HG03139 (cell line): ENCODE measurements at regions not wholly inside any gene's neighbourhood (a gene's known extent, or its start where the extent isn't known, plus 50 kb on each side); places are given as distances from the start of the nearest gene placed in this dataset.

Source experiments
- ATAC-seq: cut with Tn5 transposase; IDR thresholded peaks from one replicate; pipeline ENCODE4 v1.9.1; 2021; ENCODE audit not compliant: unreplicated experiment

- no peak for ATAC-seq
Observed at GRCh38 chr5:167602067-167602466, 689.4 kb upstream of the WWC1 start.

GRCh38 chr5:167603135-167603534, 688.3 kb upstream of the WWC1 start:
- no peak for ATAC-seq

- ATAC-seq: no peak
Observed at GRCh38 chr5:167608390-167609272, 682.8 kb upstream of the WWC1 start.

GRCh38 chr5:167614294-167615021, 677.0 kb upstream of the WWC1 start:
- no peak for ATAC-seq

DNA sequence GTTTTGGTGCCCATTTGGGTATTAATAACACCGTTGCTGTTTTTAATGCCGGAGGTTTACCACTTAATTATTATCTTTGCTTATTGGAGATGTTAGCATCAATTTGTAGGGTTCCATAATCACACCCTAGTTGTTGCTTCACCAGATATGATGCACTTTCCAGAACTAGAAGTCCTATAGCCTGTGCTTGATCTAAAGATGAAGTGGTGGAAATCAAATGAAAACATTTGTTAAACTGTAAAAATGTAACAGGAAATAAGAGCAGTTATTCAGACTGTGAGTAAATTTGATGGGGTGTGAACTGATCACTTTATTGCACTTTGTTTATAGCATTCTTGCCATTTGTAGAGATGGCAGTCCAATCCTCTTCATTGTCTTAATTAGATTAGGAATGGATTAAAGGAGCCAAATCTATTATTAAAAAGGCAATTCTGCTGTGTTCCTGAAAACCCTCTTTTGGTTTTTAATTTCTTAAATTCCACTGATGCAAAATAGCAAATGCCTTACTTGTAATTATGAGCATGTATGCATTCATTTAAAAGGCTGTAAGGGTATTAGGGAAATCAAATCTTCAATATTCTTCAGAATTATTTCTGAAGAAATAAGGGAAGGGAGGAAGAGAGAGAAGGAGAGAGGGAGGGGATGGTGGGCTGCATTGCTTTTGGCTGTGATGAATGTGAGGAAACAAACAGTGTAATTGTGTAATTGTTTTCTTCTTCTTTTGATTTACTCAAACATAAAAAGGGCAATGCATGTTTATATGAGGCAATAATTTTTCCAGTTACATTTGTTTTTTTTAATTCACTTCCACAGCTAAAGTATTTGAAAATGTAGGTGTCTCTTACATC, 675.2 kb upstream of the WWC1 start:
- ATAC-seq: no peak

DNA sequence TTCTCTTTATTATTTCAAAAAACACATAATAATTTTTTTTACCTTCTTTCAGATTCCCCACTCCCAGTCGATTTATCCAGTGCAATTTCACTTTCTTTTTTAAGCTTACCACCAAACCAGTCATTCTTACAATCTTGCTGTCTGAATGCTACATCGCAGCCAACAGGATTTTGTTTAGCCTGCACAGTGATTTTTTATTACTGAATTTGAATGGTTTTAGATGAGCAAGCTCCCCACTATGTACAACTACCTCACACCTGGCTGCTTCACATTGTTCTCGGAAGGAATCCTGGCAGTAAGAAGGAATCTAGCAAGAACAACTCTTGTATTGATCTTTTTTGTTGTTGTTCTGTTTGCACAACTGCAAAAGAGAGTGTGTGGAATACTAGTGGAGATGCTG, 668.1 kb upstream of the WWC1 start:
- no peak for ATAC-seq

DNA sequence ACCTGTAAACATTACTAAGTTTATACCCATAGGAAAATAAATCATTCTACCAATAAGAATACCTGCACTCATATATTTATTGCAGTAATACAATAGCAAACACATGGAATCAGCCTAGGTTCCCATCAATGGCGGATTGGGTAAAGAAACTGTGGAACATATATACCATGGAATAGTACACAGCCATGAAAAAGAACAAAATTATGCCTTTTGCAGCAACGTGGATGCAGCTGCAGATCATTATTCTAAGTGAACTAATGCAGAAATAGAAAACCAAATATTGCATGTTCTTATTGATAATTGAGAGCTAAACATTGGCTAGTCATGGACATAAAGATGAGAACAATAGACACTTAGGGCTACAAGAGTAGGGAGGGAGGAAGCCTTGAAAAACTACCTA, 667.4 kb upstream of the WWC1 start:
- no peak for ATAC-seq

- ATAC-seq: no peak
Observed at GRCh38 chr5:167626341-167627123, 664.9 kb upstream of the WWC1 start.

DNA sequence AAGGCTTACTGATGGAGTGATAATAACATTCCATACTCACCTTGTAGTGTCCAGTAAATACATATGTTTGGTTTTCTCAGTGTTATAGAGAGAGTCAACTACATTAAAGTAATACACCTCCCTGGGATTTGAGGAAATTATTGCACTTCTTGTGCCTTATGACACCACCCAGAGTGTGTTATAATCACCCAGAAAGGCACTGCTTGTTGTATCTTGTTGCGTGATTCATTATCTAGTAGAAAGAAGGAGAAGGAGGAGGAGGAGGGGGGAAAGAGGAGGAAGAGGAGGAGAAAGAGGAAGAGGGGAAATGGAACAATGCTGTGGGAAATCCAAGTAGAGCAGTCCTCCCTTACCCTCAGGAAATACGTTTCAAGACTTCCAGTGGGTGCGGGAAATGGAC, 661.8 kb upstream of the WWC1 start:
- ATAC-seq: no peak

- ATAC-seq: no peak
Observed at GRCh38 chr5:167631191-167631590, 660.3 kb upstream of the WWC1 start.

GRCh38 chr5:167633114-167633513, 658.3 kb upstream of the WWC1 start:
- no peak for ATAC-seq

DNA sequence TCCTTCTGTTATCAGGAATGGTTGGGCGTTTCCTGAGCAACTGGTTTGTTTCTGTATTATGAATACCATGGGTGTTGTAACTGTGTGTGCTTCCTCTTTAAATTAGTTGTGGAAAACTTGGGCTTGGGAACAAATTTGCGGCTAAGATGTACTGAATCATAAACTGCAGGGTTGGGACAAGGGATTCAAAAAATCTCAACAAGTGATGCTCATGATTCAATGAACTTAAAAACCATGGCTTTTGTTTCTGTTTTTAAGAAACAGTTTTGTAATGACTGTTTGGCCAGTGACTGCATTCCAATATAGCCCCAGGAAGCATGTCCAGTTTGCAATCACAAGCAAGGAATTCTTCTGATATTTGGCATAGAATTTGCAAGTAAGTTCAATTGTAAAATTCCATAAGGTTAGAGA, 657.5 kb upstream of the WWC1 start:
- ATAC-seq: no peak

GRCh38 chr5:167634432-167634831, 657.0 kb upstream of the WWC1 start:
- no peak for ATAC-seq

- ATAC-seq: no peak
Observed at GRCh38 chr5:167638816-167639215, 652.6 kb upstream of the WWC1 start.

DNA sequence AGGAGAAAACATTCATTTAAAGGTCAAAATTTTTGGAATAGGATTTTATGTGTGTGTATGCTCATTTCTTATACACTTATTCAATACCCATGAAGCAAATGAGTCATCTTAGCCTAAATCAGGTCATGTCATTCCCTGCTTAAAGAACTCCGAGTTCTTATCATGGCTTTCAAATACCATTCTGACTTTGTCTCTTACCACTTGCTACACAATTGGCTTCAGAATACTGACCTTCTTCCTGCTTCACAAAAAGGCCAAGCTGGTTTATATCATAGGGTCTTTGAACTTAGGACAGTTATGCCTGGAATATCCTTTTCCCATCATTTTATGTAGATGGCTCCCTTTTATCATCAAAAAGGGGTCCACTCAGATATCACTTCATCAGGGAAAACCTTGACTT, 652.2 kb upstream of the WWC1 start:
- ATAC-seq: no peak

- ATAC-seq: no peak
Observed at GRCh38 chr5:167639766-167640165, 651.7 kb upstream of the WWC1 start.

GRCh38 chr5:167642181-167642580, 649.3 kb upstream of the WWC1 start:
- no peak for ATAC-seq

GRCh38 chr5:167642779-167643517, 648.5 kb upstream of the WWC1 start:
- ATAC-seq: no peak

DNA sequence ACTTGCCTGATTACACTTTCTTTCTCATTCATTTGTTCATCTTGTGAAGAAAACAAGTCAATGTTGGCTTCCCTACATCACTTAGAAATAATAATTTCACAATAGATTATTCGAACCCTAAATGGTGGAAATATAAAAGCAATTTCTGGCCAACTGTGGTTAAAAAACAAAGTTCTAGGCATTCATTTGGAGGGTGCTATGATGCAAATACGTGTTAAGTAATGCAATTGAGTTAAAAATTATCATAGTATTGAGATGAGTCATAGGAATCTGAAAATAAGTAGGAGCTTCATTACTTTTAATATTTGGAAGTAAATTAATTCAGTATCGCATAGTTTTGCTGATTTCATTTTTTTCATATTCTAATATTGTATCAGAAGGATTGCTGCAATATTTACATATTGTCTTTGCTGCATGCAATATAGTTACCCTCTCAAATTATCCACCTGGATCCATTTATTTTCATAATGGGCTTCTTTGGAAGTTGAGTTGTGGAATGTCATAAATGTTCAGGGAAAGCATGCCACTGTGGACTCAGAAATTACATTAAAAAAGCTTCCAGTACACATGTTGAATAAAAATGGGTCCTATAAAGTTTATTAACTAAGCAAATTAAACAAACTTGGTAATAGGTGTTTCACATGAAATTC, 647.7 kb upstream of the WWC1 start:
- no peak for ATAC-seq
